ENCODE measurements at regions not wholly inside any gene's neighbourhood (a gene's known extent, or its start where the extent isn't known, plus 50 kb on each side); places are given as distances from the start of the nearest gene placed in this dataset.

DNA sequence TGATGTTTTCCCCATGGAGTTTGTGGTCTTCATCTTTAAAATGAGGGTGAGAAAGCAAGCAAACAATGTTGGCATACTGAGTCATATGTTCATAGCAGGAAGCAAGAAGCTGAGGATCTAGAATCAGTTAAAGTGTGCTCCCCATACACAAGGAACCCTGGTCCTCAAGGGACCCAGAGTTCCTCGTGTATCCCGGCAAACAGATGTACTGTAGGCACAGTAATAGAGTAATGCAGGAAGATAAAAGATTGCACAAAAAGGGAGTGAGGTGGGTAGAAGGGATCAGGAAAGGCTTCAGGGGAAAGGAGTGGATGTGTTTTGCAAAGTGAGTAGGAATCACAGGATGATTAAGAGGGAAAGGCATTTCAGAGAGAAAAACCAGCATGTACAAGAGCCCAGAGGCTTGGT is 412.3 kb upstream of the CDH11 start:
- TF ChIP-seq CTCF (conservative IDR thresholded peaks at IDR 0.05 in 1 of 2, IDR thresholded peaks at IDR 0.05 in 1 of 2; ENCODE audit: low read depth in 1 of 2, low read length in 2 of 2) (no peak), EZH2 (IDR thresholded peaks at IDR 0.05; ENCODE audit: low read length, missing control alignments) (no peak)
